Tibial nerve (tissue), 3 donors: ENCODE measurements at regions not wholly inside any gene's neighbourhood (a gene's known extent, or its start where the extent isn't known, plus 50 kb on each side); places are given as distances from the start of the nearest gene placed in this dataset.

Experiments used
- POLR2A ChIP-seq, 2 donors: fragments of 450-650 bp; IDR thresholded peaks; one replicate each; pipeline ENCODE4 v1.6.1; 2017; ENCODE audit warnings: antibody characterized with exemption in 2 of 2, mild to moderate bottlenecking in 2 of 2, moderate library complexity in 2 of 2
- TF ChIP-seq, protein P1 (sequence below), 5 experiments: fragments of 200-600 bp in 3 of 5; fragments of 450-650 bp in 2 of 5; sonication (generic) in 3 of 5; IDR thresholded peaks; one replicate each; pipeline ENCODE4 v1.5.1; 2016 to 2019; ENCODE audit warnings: antibody characterized with exemption in 5 of 5, mild to moderate bottlenecking in 3 of 5, moderate library complexity in 2 of 5

DNA sequence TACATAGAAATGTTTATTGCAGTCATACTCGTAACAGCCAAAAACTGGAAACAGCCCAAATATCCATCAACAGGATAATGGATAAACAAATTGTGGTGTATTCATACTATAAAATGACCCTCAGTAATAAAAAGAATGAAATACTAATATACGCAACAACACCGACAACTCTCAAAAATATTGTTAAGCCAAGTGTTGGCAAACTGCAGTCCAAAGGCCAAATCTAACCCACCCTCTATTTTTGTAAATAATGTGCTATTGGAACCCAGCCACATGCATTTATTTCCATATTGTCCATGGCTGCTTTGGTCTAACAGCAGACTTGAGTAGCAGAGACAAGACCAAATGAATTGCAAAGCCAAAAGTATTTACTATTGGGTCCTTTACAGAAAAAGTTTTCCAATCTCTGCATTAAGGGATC, 151.0 kb downstream of the MREG start:
- TF ChIP-seq, protein P1, sequence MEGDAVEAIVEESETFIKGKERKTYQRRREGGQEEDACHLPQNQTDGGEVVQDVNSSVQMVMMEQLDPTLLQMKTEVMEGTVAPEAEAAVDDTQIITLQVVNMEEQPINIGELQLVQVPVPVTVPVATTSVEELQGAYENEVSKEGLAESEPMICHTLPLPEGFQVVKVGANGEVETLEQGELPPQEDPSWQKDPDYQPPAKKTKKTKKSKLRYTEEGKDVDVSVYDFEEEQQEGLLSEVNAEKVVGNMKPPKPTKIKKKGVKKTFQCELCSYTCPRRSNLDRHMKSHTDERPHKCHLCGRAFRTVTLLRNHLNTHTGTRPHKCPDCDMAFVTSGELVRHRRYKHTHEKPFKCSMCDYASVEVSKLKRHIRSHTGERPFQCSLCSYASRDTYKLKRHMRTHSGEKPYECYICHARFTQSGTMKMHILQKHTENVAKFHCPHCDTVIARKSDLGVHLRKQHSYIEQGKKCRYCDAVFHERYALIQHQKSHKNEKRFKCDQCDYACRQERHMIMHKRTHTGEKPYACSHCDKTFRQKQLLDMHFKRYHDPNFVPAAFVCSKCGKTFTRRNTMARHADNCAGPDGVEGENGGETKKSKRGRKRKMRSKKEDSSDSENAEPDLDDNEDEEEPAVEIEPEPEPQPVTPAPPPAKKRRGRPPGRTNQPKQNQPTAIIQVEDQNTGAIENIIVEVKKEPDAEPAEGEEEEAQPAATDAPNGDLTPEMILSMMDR (IDR thresholded peaks at IDR 0.05): no peak
- TF ChIP-seq POLR2A (IDR thresholded peaks at IDR 0.05): no peak
